BJ (cell line): ENCODE measurements at regions not wholly inside any gene's neighbourhood (a gene's known extent, or its start where the extent isn't known, plus 50 kb on each side); places are given as distances from the start of the nearest gene placed in this dataset.

Experiments
- CTCF ChIA-PET: fragments of 350-600 bp; formaldehyde crosslinking; extraction: SDS; loops from one replicate; lab custom pipeline; 2021; ENCODE audit warnings: antibody characterized with exemption, inconsistent platforms; lab: Yijun Ruan, JAX
- POLR2A ChIA-PET: fragments of 300-600 bp; sonication (Branson Sonifier 250); formaldehyde crosslinking; extraction: SDS; loops from one replicate; lab custom pipeline; 2021; ENCODE audit warnings: antibody characterized with exemption; lab: Charles Lee
- DNase-seq: peaks from one replicate; pipeline ENCODE4 v3.0.0-alpha.2; 2011; ENCODE audit warnings: low read depth
- H3K27me3 ChIP-seq: 2 replicates; pipeline ENCODE4 v1.6.0; 2011; ENCODE audit warnings: low read length; ENCODE audit not compliant: control insufficient read depth, insufficient read depth
- H3K36me3 ChIP-seq: 2 replicates; pipeline ENCODE4 v1.5.1; 2011; ENCODE audit warnings: low read length; ENCODE audit not compliant: control insufficient read depth, insufficient read depth
- H3K4me3 ChIP-seq: 2 replicates; pipeline ENCODE4 v1.5.1; 2011; ENCODE audit warnings: low read depth, mild to moderate bottlenecking, control low read depth, low read length
- CTCF ChIP-seq: IDR thresholded peaks from 2 replicates; pipeline ENCODE4 v1.5.1; 2011; ENCODE audit warnings: low read depth, mild to moderate bottlenecking, control low read depth, inconsistent platforms, low read length, moderate library complexity; ENCODE audit not compliant: insufficient read depth

DNA sequence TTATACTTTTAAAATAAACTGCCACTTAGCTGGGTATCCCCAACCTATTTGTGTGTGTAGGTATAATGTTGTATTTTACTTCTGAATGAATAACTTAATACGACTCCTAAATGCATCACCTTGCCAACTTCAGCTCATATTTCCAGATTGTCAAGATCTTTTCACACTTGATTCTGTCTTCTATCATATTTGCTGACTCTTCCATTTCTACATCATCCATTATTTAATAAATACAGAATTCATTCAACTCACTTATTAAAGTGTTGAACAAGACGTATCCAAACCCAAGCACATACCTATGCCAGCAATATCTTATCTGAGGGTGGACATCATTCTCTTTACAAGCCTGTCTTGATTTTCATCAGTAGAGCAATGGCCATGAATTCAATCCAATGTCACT, 91.2 kb upstream of the FAM47C start:
- Histone ChIP-seq H3K4me3 (no peak overlapping the region), H3K27me3 (no peaks in the 10 kb centered on the region), H3K36me3 (no peaks in the 10 kb centered on the region)
- POLR2A ChIA-PET: no interaction called here
- DNase-seq: no peak
- CTCF ChIA-PET: no interaction called here
- no peak for TF ChIP-seq CTCF

DNA sequence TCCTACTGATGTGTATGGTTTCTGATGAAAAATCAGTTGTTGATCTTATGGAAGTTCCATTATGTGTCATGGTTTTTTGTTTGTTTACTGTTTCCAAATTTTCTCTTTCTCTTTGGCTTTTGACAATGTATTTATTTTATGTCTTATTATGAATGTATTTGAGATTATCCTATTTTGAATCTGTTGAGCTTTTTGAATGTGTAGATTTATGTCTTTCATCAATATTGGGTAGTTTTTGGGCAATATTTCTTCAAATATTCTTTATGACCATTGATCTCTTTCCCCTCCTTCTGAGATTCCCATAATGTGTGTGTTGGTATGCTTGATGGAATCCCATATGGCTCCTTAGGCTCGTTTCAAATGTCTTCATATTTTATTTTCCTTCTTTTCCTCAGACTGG, 80.5 kb upstream of the FAM47C start:
- DNase-seq: no peak
- no peak for TF ChIP-seq CTCF
- no peaks in the 10 kb centered on the region for H3K27me3 ChIP-seq
- ChIA-PET CTCF (no interaction called here), POLR2A (no interaction called here)
- H3K4me3 ChIP-seq: no peak overlapping the region
- no peaks in the 10 kb centered on the region for H3K36me3 ChIP-seq

DNA sequence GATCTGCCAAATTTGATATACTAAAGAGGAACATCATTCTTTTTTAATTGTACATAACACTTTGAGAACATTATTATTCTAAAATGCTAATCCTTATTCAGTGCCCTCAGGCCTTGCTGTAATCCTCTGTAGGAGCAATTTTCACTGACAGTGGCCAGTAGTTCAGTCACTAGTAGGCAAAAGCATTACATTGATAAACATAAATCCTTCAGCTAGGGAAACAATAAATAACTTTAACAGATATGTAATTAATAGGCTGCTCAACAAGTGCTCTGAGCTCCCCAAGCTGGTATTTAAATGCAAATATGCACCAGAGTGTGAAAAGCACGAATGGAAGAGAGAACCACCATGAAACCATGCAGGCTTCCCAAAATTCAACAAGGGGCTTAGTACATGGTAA, 77.7 kb upstream of the FAM47C start:
- H3K27me3 ChIP-seq: no peaks in the 10 kb centered on the region
- TF ChIP-seq CTCF: no peak
- ChIA-PET CTCF (no interaction called here), POLR2A (no interaction called here)
- no peaks in the 10 kb centered on the region for H3K36me3 ChIP-seq
- no peak for DNase-seq
- H3K4me3 ChIP-seq: no peak overlapping the region

DNA sequence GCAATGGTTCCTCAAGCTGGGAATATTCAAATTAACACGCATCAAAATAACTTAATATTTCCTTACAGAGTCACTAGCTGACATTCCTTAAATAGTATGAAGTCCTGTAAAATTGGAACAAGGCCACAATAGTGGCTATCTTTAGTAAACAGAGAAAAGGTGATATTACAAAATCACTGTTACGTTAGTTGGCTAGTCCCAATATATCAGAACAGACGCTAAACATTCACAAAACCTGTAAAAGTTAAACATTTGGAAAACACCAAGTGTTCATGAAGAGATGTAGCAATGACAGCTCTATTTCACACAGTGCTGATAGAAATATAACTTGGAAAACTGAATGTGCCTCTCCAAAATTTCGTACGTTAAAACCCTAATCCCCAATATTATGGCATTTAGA, 61.0 kb upstream of the FAM47C start:
- no peak for DNase-seq
- Histone ChIP-seq H3K36me3 (no peaks in the 10 kb centered on the region), H3K27me3 (no peaks in the 10 kb centered on the region), H3K4me3 (no peak overlapping the region)
- POLR2A ChIA-PET: no interaction called here
- CTCF ChIA-PET: no interaction called here
- no peak for TF ChIP-seq CTCF

GRCh38 chrX:36950495-36951253, 57.5 kb upstream of the FAM47C start:
- no peak for DNase-seq
- H3K27me3 ChIP-seq: no peaks in the 10 kb centered on the region
- no peaks in the 10 kb centered on the region for H3K36me3 ChIP-seq
- TF ChIP-seq CTCF: no peak
- CTCF ChIA-PET: no interaction called here
- no peak overlapping the region for H3K4me3 ChIP-seq
- POLR2A ChIA-PET: no interaction called here
